ENCODE measurements at regions not wholly inside any gene's neighbourhood (a gene's known extent, or its start where the extent isn't known, plus 50 kb on each side); places are given as distances from the start of the nearest gene placed in this dataset.

GRCh38 chr14:54121466-54122027, 164.9 kb upstream of the BMP4 start:
- TF ChIP-seq POLR2A (IDR thresholded peaks at IDR 0.05; ENCODE audit: low read depth, low read length) (no peak), TAF1 (IDR thresholded peaks at IDR 0.05; ENCODE audit: borderline replicate concordance, low read depth, low read length) (no peak), POLR2AphosphoS5 (IDR thresholded peaks at IDR 0.05; ENCODE audit: low read depth, low read length) (no peak)

All from GM12892 (cell line).